ENCODE measurements at regions not wholly inside any gene's neighbourhood (a gene's known extent, or its start where the extent isn't known, plus 50 kb on each side); places are given as distances from the start of the nearest gene placed in this dataset.
A peak's percentile ranks its signal among the peaks of the same experiment; 100 is the strongest.
"Not testable (repeated sequence)": the region's sequence is repeated elsewhere in the genome, so short reads cannot be mapped to it uniquely, and the experiment has no call there.

GRCh38 chr16:59634004-59634579 lies 900.0 kb upstream of the GOT2 start:
- DNase-seq (ENCODE audit: low read depth), result peak; percentile 51
- in situ Hi-C loops (cut with HindIII; ENCODE audit: low sequenced_read_pairs), result no loop called here
- H3K4me3 ChIP-seq (ENCODE audit: low read depth, low read length), result no peak overlapping the region

GRCh38 chr16:59632276-59632855 lies 898.2 kb upstream of the GOT2 start:
- in situ Hi-C loops (cut with HindIII; ENCODE audit: low sequenced_read_pairs), result no loop called here
- no peak for DNase-seq (ENCODE audit: low read depth)

More at GRCh38 chr16:59634004-59634579, 900.0 kb upstream of the GOT2 start:
- TF ChIP-seq CTCF (IDR thresholded peaks at IDR 0.05; ENCODE audit: low read depth, low read length, missing control alignments), result no peak

GRCh38 chr16:59624381-59624780 lies 890.3 kb upstream of the GOT2 start:
- H3K4me3 ChIP-seq (ENCODE audit: low read depth, low read length); in situ Hi-C loops (cut with HindIII; ENCODE audit: low sequenced_read_pairs); DNase-seq (ENCODE audit: low read depth): not testable (repeated sequence)

More at GRCh38 chr16:59632276-59632855, 898.2 kb upstream of the GOT2 start:
- H3K4me3 ChIP-seq (ENCODE audit: low read depth, low read length), result no peak overlapping the region
- no peak for TF ChIP-seq CTCF (IDR thresholded peaks at IDR 0.05; ENCODE audit: low read depth, low read length, missing control alignments)

DNA sequence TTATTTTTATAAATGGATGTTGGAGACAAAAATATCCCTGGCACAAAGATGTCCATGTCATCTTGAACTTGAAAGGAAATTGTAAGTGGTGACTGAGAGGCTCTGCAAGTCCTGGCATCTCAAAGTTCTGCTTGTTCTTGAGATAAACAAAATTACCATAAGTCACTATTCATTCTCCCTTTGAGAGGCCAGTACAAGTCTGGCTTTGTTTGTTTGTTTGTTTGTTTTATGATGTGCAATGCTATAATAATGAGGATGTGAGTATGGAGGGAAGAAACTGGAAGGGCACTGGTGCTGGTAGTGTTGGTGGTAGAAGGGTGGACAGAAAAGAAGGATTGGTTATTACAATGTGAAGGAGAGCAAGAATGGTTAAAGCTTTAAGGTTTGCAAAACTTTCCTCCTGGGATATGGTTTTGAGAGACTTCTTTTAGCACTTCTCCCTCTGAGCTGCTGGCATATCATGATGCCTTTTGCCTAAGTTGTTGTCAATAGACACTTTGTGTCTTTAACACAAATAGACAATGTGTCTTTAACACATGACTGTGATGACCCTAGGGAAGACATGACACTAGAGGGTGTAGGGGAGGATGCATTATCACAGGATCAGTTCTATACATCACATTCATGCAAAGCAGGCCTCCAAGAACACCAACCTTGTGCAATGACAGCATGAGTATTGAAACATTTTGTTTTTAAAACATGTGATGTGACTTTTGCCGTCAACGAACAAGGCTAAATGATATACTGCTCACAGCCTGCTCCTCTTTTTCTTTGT lies 880.5 kb upstream of the GOT2 start:
- TF ChIP-seq CTCF (IDR thresholded peaks at IDR 0.05; ENCODE audit: low read depth, low read length, missing control alignments), result no peak
- H3K4me3 ChIP-seq (ENCODE audit: low read depth, low read length), result no peak overlapping the region
- in situ Hi-C loops (cut with HindIII; ENCODE audit: low sequenced_read_pairs), result no loop called here
- no peak for DNase-seq (ENCODE audit: low read depth)

DNA sequence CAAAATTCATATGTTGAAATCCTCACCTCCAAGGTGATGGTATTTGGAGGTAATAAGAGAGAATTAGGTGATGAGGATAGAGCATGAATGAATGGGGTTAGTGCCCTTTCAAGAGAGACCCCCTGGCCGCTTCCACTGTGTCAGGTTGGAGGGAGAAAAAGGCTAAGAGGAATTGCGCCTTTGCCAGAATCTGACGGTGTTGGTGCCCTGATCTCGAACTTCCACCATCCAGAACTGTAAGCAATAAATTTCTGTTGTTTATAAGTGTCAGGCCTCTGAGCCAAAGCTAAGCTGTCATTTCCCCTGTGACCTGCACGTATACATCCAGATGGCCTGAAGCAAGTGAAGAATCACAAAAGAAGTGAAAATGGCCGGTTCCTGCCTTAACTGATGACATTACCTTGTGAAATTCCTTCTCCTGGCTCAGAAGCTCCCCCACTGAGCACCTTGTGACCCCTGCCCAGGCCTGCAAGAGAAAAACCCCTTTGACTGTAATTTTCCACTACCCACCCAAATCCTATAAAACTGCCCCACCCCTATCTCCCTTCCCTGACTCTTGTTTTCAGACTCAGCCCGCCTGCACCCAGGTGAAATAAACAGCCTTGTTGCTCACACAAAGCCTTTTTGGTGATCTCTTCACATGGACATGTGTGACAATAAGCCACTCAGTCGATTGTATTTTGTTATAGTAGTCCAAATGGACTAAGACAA lies 878.9 kb upstream of the GOT2 start:
- H3K4me3 ChIP-seq (ENCODE audit: low read depth, low read length); in situ Hi-C loops (cut with HindIII; ENCODE audit: low sequenced_read_pairs); DNase-seq (ENCODE audit: low read depth): not testable (repeated sequence)

GRCh38 chr16:59612094-59612493 lies 878.0 kb upstream of the GOT2 start:
- no peak overlapping the region for H3K4me3 ChIP-seq (ENCODE audit: low read depth, low read length)
- in situ Hi-C loops (cut with HindIII; ENCODE audit: low sequenced_read_pairs), result no loop called here
- no peak for DNase-seq (ENCODE audit: low read depth)
- no peak for TF ChIP-seq CTCF (IDR thresholded peaks at IDR 0.05; ENCODE audit: low read depth, low read length, missing control alignments)

DNA sequence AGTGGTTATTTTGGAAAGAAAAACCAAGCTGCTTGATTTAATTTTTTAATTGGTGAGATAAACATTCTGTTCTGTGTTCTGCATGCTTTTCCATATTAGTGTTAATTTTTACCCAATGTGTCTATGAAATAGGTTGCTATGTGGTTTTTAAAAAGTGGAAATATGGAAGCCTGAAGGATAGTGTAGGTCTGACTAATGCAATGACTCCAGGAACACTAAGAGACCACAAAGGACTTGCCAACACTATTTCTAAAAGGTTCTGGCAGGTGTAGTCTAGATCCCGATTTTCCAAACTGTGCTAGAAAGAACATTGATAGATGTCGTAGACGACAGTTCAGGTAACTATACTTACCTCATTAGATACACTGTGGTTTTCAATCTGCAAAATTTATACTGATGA lies 877.4 kb upstream of the GOT2 start:
- no peak for TF ChIP-seq CTCF (IDR thresholded peaks at IDR 0.05; ENCODE audit: low read depth, low read length, missing control alignments)
- in situ Hi-C loops (cut with HindIII; ENCODE audit: low sequenced_read_pairs), result no loop called here
- no peak for DNase-seq (ENCODE audit: low read depth)
- H3K4me3 ChIP-seq (ENCODE audit: low read depth, low read length), result no peak overlapping the region
